Endothelial cell of umbilical vein (primary cell): ENCODE measurements at regions not wholly inside any gene's neighbourhood (a gene's known extent, or its start where the extent isn't known, plus 50 kb on each side); places are given as distances from the start of the nearest gene placed in this dataset.

ENCODE experiments used
- BruUV-seq: library from RNA; stranded (reverse); fragments of 400-500 nt; replicated peaks from 2 replicates; lab custom pipeline; 2021; lab: Mats Ljungman, UMichigan
- CTCF ChIA-PET: fragments of 300-600, 350-600 bp; sonication (Branson Sonifier 250); formaldehyde crosslinking; loops from one replicate; lab custom pipeline; 2021; ENCODE audit warnings: antibody characterized with exemption, inconsistent platforms; lab: Charles Lee
- POLR2A ChIA-PET: fragments of 300-600, 350-600 bp; sonication (Branson Sonifier 250); formaldehyde crosslinking; loops from one replicate; lab custom pipeline; 2021; ENCODE audit warnings: antibody characterized with exemption, inconsistent platforms; lab: Charles Lee
- DNase-seq: peaks from one replicate; pipeline ENCODE4 v3.0.0-alpha.2; 2011; ENCODE audit warnings: low read depth, low spot score
- FAIRE-seq: peaks from 2 replicates; lab custom pipeline; 2011; peaks lifted over from hg19 to GRCh38; lab: Jason Lieb, UNC
- H2AFZ ChIP-seq: 2 replicates; pipeline ENCODE4 v1.6.0; 2012; ENCODE audit warnings: low read depth, low read length, control low read depth, inconsistent platforms
- H3K27ac ChIP-seq: 2 replicates; pipeline ENCODE4 v1.5.1; 2011; ENCODE audit warnings: low read depth, mild to moderate bottlenecking, control low read depth, low read length, moderate library complexity; ENCODE audit not compliant: insufficient read depth
- H3K27me3 ChIP-seq, 2 experiments: 2 replicates each; pipeline versions ENCODE4 v1.6.0 to v1.6.1; 2011; ENCODE audit warnings: low read length in 2 of 2, mixed read lengths in 1 of 2; ENCODE audit not compliant: control insufficient read depth in 2 of 2, insufficient read depth in 2 of 2
- H3K36me3 ChIP-seq, 2 experiments: 2 replicates in 1 of 2; 3 replicates in 1 of 2; pipeline ENCODE4 v1.5.1; 2011; ENCODE audit warnings: low read length in 2 of 2, mild to moderate bottlenecking in 1 of 2, moderate library complexity in 1 of 2; ENCODE audit not compliant: control insufficient read depth in 2 of 2, insufficient read depth in 2 of 2; ENCODE audit errors: extremely low read depth in 1 of 2
- H3K4me1 ChIP-seq: 3 replicates; pipeline ENCODE4 v1.5.1; 2011; ENCODE audit warnings: mild to moderate bottlenecking, low read length; ENCODE audit not compliant: control insufficient read depth, insufficient read depth; ENCODE audit errors: extremely low read depth
- H3K4me2 ChIP-seq: 2 replicates; pipeline ENCODE4 v1.6.1; 2011; ENCODE audit warnings: low read length, control low read depth, mixed read lengths; ENCODE audit not compliant: insufficient read depth
- H3K4me3 ChIP-seq, 3 experiments: fragments of 200-600 bp in 1 of 3; sonication (generic), shearing (Covaris generic) in 1 of 3; replicated peaks in 1 of 3; 2 replicates each; pipeline ENCODE4 v1.5.1; 2011 to 2016; ENCODE audit warnings: control low read depth in 3 of 3, low read length in 3 of 3, mild to moderate bottlenecking in 2 of 3, inconsistent platforms in 1 of 3, low read depth in 1 of 3, moderate library complexity in 1 of 3; ENCODE audit not compliant: insufficient read depth in 1 of 3
- H3K79me2 ChIP-seq: 2 replicates; pipeline ENCODE4 v1.6.0; 2012; ENCODE audit warnings: low read length, inconsistent platforms; ENCODE audit not compliant: control insufficient read depth, insufficient read depth
- H3K9ac ChIP-seq: replicated peaks from 2 replicates; pipeline ENCODE3; 2011; ENCODE audit warnings: low read length, control low read depth; ENCODE audit not compliant: insufficient read depth; ENCODE audit errors: extremely low read depth
- H3K9me1 ChIP-seq: replicated peaks from 3 replicates; pipeline ENCODE4 v1.6.0; 2011; ENCODE audit warnings: mild to moderate bottlenecking, low read length; ENCODE audit not compliant: control insufficient read depth, insufficient read depth; ENCODE audit errors: extremely low read depth
- H3K9me3 ChIP-seq: replicated peaks from 2 replicates; pipeline ENCODE4 v1.5.1; 2012; ENCODE audit warnings: low read length, inconsistent platforms; ENCODE audit not compliant: control insufficient read depth, insufficient read depth
- H4K20me1 ChIP-seq: replicated peaks from 2 replicates; pipeline ENCODE3; 2011; ENCODE audit warnings: mild to moderate bottlenecking, low read length; ENCODE audit not compliant: control insufficient read depth, insufficient read depth; ENCODE audit errors: extremely low read depth
- FOS ChIP-seq: IDR thresholded peaks from 2 replicates; pipeline ENCODE4 v1.6.1; 2011; ENCODE audit warnings: mild to moderate bottlenecking, low read length, moderate library complexity, borderline replicate concordance; ENCODE audit not compliant: insufficient read depth
- GATA2 ChIP-seq: IDR thresholded peaks from 2 replicates; pipeline ENCODE4 v1.7.0; 2011; ENCODE audit warnings: low read depth, mild to moderate bottlenecking, moderate library complexity, mixed read lengths, low read length; ENCODE audit not compliant: insufficient read length, insufficient read depth
- JUN ChIP-seq: IDR thresholded peaks from 2 replicates; pipeline ENCODE4 v1.6.1; 2011; ENCODE audit warnings: borderline replicate concordance, low read depth; ENCODE audit not compliant: insufficient read length, insufficient read depth
- MYC ChIP-seq: IDR thresholded peaks from one replicate; pipeline ENCODE4 v1.6.1; 2011; ENCODE audit warnings: mild to moderate bottlenecking, low read depth, low read length
- POLR2A ChIP-seq: IDR thresholded peaks from 2 replicates; pipeline ENCODE4 v1.6.1; 2012; ENCODE audit warnings: low read depth, mild to moderate bottlenecking, control low read depth, low read length
- dilution Hi-C: fragments of 300-500 bp; cut with MboI; formaldehyde crosslinking; loops from one replicate; pipeline ENCODE4 v1.15.0; 2019; ENCODE audit warnings: low sequenced_read_pairs; ENCODE audit not compliant: extremely low pct_ligation_motif_present
- intact Hi-C: fragments of 100-400 bp; cut with micrococcal nuclease; formaldehyde crosslinking; loops from one replicate; pipeline ENCODE4 v1.10.0; 2022
- TF ChIP-seq, protein P1 (sequence below), 2 donors: IDR thresholded peaks; 1 replicate in 1 of 2; 2 replicates in 1 of 2; pipeline ENCODE4 v1.5.1; 2011; ENCODE audit warnings: low read length in 2 of 2, mild to moderate bottlenecking in 2 of 2, moderate library complexity in 2 of 2, control low read depth in 1 of 2, inconsistent platforms in 1 of 2, low read depth in 1 of 2; ENCODE audit not compliant: insufficient read depth in 1 of 2; ENCODE audit errors: extremely low read depth in 1 of 2
- TF ChIP-seq, protein P2 (sequence below): IDR thresholded peaks from 2 replicates; pipeline ENCODE4 v1.6.1; 2011; ENCODE audit not compliant: insufficient read depth, insufficient read length

DNA sequence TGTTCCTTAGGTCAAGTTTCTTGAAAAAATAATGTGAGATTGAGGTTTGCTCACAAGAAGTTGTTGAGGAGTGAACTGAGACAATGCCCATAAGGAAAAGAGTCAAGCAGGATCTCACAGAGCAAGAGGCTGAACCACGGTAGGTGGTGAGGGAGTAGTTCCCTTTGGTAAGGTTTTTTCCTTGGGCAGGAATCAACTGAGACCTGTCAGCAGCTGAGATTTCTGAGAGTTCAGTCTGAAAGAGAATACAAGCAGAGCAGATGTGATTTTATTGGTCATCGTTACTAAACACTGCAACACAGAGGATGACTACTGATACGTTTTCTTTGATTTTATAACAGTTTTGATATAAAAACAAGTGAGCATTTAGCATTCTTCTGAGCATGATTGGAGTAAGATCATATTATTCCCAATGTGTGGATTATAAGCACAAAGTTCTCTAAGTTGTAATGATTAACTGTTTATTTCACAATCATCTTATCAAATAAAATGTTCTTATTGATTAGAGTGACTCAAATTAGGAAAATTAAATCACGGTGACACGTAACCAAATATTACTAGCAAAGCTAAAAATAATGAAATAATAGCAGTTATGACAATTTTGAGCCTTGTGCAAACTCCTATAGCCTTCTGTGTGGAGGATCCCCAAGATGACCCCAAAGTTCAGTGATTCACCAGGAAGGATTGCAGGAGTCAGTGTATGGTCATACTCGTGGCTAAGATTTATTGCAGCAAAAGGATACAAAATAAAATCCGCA is 346.2 kb upstream of the ZNF717 start:
- H3K4me3 ChIP-seq: no peak overlapping the region
- CTCF ChIA-PET: no interaction called here
- H2AFZ ChIP-seq: no peak overlapping the region
- no peaks in the 10 kb centered on the region for H3K36me3 ChIP-seq
- no TSS peak for BruUV-seq
- H3K4me2 ChIP-seq: no peak overlapping the region
- H3K9me1 ChIP-seq: no peaks in the 10 kb centered on the region
- H3K27me3 ChIP-seq: no peaks in the 10 kb centered on the region
- H3K9me3 ChIP-seq: peaks cover 4% of the 10 kb centered on the region
- dilution Hi-C loops (no loop called here), intact Hi-C loops (no loop called here)
- FAIRE-seq: no peak
- H3K4me1 ChIP-seq: no peaks in the 10 kb centered on the region
- H3K9ac ChIP-seq: no peak overlapping the region
- H3K79me2 ChIP-seq: no peaks in the 10 kb centered on the region
- POLR2A ChIA-PET: no interaction called here
- H4K20me1 ChIP-seq: no peaks in the 10 kb centered on the region
- TF ChIP-seq POLR2A (no peak), JUN (no peak), MYC (no peak), GATA2 (no peak), FOS (no peak)
- TF ChIP-seq, protein P1, sequence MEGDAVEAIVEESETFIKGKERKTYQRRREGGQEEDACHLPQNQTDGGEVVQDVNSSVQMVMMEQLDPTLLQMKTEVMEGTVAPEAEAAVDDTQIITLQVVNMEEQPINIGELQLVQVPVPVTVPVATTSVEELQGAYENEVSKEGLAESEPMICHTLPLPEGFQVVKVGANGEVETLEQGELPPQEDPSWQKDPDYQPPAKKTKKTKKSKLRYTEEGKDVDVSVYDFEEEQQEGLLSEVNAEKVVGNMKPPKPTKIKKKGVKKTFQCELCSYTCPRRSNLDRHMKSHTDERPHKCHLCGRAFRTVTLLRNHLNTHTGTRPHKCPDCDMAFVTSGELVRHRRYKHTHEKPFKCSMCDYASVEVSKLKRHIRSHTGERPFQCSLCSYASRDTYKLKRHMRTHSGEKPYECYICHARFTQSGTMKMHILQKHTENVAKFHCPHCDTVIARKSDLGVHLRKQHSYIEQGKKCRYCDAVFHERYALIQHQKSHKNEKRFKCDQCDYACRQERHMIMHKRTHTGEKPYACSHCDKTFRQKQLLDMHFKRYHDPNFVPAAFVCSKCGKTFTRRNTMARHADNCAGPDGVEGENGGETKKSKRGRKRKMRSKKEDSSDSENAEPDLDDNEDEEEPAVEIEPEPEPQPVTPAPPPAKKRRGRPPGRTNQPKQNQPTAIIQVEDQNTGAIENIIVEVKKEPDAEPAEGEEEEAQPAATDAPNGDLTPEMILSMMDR (IDR thresholded peaks at IDR 0.05; ENCODE audit: extremely low read depth in 1 of 2, insufficient read depth in 1 of 2, low read depth in 1 of 2, low read length in 2 of 2): no peak
- TF ChIP-seq, protein P2, sequence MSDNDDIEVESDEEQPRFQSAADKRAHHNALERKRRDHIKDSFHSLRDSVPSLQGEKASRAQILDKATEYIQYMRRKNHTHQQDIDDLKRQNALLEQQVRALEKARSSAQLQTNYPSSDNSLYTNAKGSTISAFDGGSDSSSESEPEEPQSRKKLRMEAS: no peak
- DNase-seq: no peak
- no peak overlapping the region for H3K27ac ChIP-seq
